22Rv1 (cell line): ENCODE measurements at regions not wholly inside any gene's neighbourhood (a gene's known extent, or its start where the extent isn't known, plus 50 kb on each side); places are given as distances from the start of the nearest gene placed in this dataset.

Experiments used
- ZFX ChIP-seq: fragments of 450-650 bp; IDR thresholded peaks from 2 replicates; pipeline ENCODE4 v1.6.1; 2017; ENCODE audit warnings: antibody characterized with exemption, borderline replicate concordance
- TF ChIP-seq, protein P1 (sequence below): fragments of 450-650 bp; IDR thresholded peaks from 2 replicates; pipeline ENCODE4 v1.5.1; 2017; ENCODE audit warnings: mild to moderate bottlenecking

DNA sequence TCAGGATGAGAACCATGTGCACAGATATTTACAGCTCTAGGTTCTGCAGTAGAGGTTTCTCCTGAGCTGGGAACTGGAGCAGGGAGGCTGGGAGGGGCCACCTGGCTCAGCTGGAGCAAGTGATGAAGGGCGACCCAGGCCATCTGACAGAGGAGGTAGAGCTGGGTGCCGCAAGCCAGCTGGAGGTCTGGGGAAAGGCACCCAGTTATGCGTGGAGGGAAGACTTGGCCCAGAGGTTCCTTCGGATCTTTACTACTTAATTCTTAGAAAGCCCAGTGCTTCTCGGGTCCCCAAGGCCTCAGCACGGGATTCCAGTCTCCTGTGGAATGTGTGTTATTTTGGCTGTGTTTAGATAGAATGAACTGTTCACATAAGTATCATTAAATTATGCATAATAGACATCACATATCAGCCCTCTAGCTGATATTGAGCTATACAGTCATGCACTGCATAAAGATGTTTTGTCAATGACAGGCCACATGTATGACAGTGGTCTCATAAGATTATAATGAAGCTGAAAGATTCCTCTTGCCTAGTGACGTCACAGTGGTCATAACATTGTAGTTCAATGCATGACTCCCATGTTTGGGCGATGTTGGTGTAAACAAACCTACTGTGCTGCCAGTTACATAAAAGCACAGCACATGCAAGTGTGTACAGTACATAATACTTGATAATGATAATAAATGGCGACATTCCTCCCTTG is 245.1 kb downstream of the RHOU start:
- TF ChIP-seq, protein P1, sequence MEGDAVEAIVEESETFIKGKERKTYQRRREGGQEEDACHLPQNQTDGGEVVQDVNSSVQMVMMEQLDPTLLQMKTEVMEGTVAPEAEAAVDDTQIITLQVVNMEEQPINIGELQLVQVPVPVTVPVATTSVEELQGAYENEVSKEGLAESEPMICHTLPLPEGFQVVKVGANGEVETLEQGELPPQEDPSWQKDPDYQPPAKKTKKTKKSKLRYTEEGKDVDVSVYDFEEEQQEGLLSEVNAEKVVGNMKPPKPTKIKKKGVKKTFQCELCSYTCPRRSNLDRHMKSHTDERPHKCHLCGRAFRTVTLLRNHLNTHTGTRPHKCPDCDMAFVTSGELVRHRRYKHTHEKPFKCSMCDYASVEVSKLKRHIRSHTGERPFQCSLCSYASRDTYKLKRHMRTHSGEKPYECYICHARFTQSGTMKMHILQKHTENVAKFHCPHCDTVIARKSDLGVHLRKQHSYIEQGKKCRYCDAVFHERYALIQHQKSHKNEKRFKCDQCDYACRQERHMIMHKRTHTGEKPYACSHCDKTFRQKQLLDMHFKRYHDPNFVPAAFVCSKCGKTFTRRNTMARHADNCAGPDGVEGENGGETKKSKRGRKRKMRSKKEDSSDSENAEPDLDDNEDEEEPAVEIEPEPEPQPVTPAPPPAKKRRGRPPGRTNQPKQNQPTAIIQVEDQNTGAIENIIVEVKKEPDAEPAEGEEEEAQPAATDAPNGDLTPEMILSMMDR: no peak
- TF ChIP-seq ZFX: no peak
